CD4-positive, alpha-beta T cell (primary cell): ENCODE measurements at regions not wholly inside any gene's neighbourhood (a gene's known extent, or its start where the extent isn't known, plus 50 kb on each side); places are given as distances from the start of the nearest gene placed in this dataset.
"Not testable (repeated sequence)": the region's sequence is repeated elsewhere in the genome, so short reads cannot be mapped to it uniquely, and the experiment has no call there.

Experiments used
- ATAC-seq: fragments of 200-7000 bp; cut with Tn5 transposase; one replicate; pipeline ENCODE4 v1.10.0; 2022; ENCODE audit warnings: mild to moderate bottlenecking; ENCODE audit not compliant: poor library complexity
- CTCF ChIA-PET: fragments of 350-600 bp; sonication (Branson Sonifier 250); formaldehyde crosslinking; loops from one replicate; lab custom pipeline; 2021; ENCODE audit warnings: antibody characterized with exemption, inconsistent platforms; lab: Charles Lee
- POLR2A ChIA-PET: fragments of 350-600 bp; sonication (Branson Sonifier 250); formaldehyde crosslinking; loops from one replicate; lab custom pipeline; 2021; ENCODE audit warnings: antibody characterized with exemption, inconsistent platforms; lab: Charles Lee
- DNase-seq, 14 experiments: peaks; one replicate each; pipeline ENCODE4 v3.0.0-alpha.2; 2013 to 2020; ENCODE audit warnings: mixed read lengths in 2 of 14
- H3K27ac ChIP-seq, 2 donors: one replicate each; pipeline versions ENCODE4 v1.5.1 to v1.7.0; 2013; ENCODE audit warnings: low read length in 2 of 2, low read depth in 1 of 2, mild to moderate bottlenecking in 1 of 2
- H3K27me3 ChIP-seq, 2 experiments: 1 replicate in 1 of 2; 2 replicates in 1 of 2; pipeline versions ENCODE4 v1.6.1 to v1.7.0; 2013; ENCODE audit warnings: low read length in 2 of 2, control low read depth in 1 of 2, mild to moderate bottlenecking in 1 of 2, moderate library complexity in 1 of 2; ENCODE audit not compliant: insufficient read depth in 2 of 2, control insufficient read depth in 1 of 2
- H3K36me3 ChIP-seq: one replicate; pipeline ENCODE4 v1.6.1; 2013; ENCODE audit warnings: low read length, control low read depth; ENCODE audit not compliant: insufficient read depth
- H3K4me1 ChIP-seq: one replicate; pipeline ENCODE4 v1.6.1; 2013; ENCODE audit warnings: low read length, control low read depth; ENCODE audit not compliant: insufficient read depth
- H3K4me3 ChIP-seq: one replicate; pipeline ENCODE4 v1.5.1; 2013; ENCODE audit warnings: mild to moderate bottlenecking, low read length, moderate library complexity
- H3K9me3 ChIP-seq, 2 experiments: 1 replicate in 1 of 2; 2 replicates in 1 of 2; pipeline versions ENCODE4 v1.6.1 to v1.7.0; 2013; ENCODE audit warnings: low read length in 2 of 2, mild to moderate bottlenecking in 2 of 2, control low read depth in 1 of 2, moderate library complexity in 1 of 2; ENCODE audit not compliant: control insufficient read depth in 1 of 2, insufficient read depth in 1 of 2
- H3K27ac Mint-ChIP-seq: one replicate; pipeline ENCODE4 v1.8.0; 2020; ENCODE audit warnings: mixed read lengths
- H3K27me3 Mint-ChIP-seq: one replicate; pipeline ENCODE4 v1.8.0; 2021; ENCODE audit warnings: mixed read lengths
- H3K36me3 Mint-ChIP-seq: one replicate; pipeline ENCODE4 v1.8.0; 2021; ENCODE audit warnings: low read depth, mixed read lengths
- H3K4me1 Mint-ChIP-seq: one replicate; pipeline ENCODE4 v1.8.0; 2021; ENCODE audit warnings: low read depth, mixed read lengths
- H3K4me3 Mint-ChIP-seq: one replicate; pipeline ENCODE4 v1.8.0; 2020; ENCODE audit warnings: mild to moderate bottlenecking, mixed read lengths
- H3K9me3 Mint-ChIP-seq: one replicate; pipeline ENCODE4 v1.8.0; 2020; ENCODE audit warnings: mixed read lengths
- CTCF ChIP-seq: fragments of 200-600 bp; IDR thresholded peaks from one replicate; pipeline ENCODE4 v1.8.0; 2022; ENCODE audit warnings: antibody characterized with exemption, mild to moderate bottlenecking
- intact Hi-C, 2 experiments: fragments of 100-400 bp; cut with DNase I in 1 of 2; cut with micrococcal nuclease in 1 of 2; formaldehyde crosslinking; loops; one replicate each; pipeline versions ENCODE4 v1.15.1 to v1.9.0; 2023 to 2025; cut with DNase I, micrococcal nuclease

GRCh38 chr12:11497995-11498394 is 102.6 kb upstream of the PRB2 start:
- no peaks in the 10 kb centered on the region for H3K36me3 Mint-ChIP-seq
- CTCF ChIA-PET: no interaction called here
- H3K4me1 Mint-ChIP-seq: no peaks in the 10 kb centered on the region
- peaks cover 5 to 18% of the 10 kb centered on the region in 2 experiments for H3K27me3 ChIP-seq
- H3K9me3 Mint-ChIP-seq: peaks cover 1% of the 10 kb centered on the region
- ATAC-seq (no peak), DNase-seq (no peak)
- no peak overlapping the region for H3K4me3 ChIP-seq
- no peak overlapping the region for H3K27ac Mint-ChIP-seq
- H3K9me3 ChIP-seq: peaks cover 0 to 14% of the 10 kb centered on the region in 2 experiments
- H3K4me1 ChIP-seq: peaks cover 12% of the 10 kb centered on the region
- POLR2A ChIA-PET: no interaction called here
- intact Hi-C loops: no loop called here
- H3K4me3 Mint-ChIP-seq: no peak overlapping the region
- TF ChIP-seq CTCF: no peak
- peaks cover 50% of the 10 kb centered on the region for H3K27me3 Mint-ChIP-seq
- H3K36me3 ChIP-seq: no peaks in the 10 kb centered on the region
- H3K27ac ChIP-seq: no peak overlapping the region

- ATAC-seq, H3K36me3 Mint-ChIP-seq, H3K36me3 ChIP-seq, H3K27ac ChIP-seq, H3K4me3 Mint-ChIP-seq, H3K9me3 Mint-ChIP-seq, H3K27ac Mint-ChIP-seq, POLR2A ChIA-PET, CTCF ChIA-PET, H3K4me3 ChIP-seq, intact Hi-C loops, DNase-seq, H3K4me1 Mint-ChIP-seq: not testable (repeated sequence)
- H3K27me3 ChIP-seq: peaks cover 5 to 18% of the 10 kb centered on the region in 2 experiments
- H3K27me3 Mint-ChIP-seq: peaks cover 50% of the 10 kb centered on the region
- peaks cover 12% of the 10 kb centered on the region for H3K4me1 ChIP-seq
- peaks cover 0 to 14% of the 10 kb centered on the region in 2 experiments for H3K9me3 ChIP-seq
Observed at GRCh38 chr12:11498574-11498973, 103.2 kb upstream of the PRB2 start.

GRCh38 chr12:11499806-11500187 is 104.4 kb upstream of the PRB2 start:
- H3K36me3 Mint-ChIP-seq: no peaks in the 10 kb centered on the region
- peaks cover 0 to 14% of the 10 kb centered on the region in 2 experiments for H3K9me3 ChIP-seq
- H3K27me3 ChIP-seq: peaks cover 5 to 18% of the 10 kb centered on the region in 2 experiments
- ATAC-seq: no peak
- H3K27me3 Mint-ChIP-seq: peaks cover 50% of the 10 kb centered on the region
- H3K4me1 Mint-ChIP-seq: no peaks in the 10 kb centered on the region
- POLR2A ChIA-PET: interaction anchor here (1.2 kb wide), 1 partner anchor 46 kb away, joined by 6 read pairs; no protein-coding TSS in a partner anchor
- CTCF ChIA-PET: no interaction called here
- H3K4me1 ChIP-seq: peaks cover 12% of the 10 kb centered on the region
- TF ChIP-seq CTCF: no peak
- H3K27ac ChIP-seq: no peak overlapping the region
- DNase-seq: no peak
- peaks cover 1% of the 10 kb centered on the region for H3K9me3 Mint-ChIP-seq
- no peaks in the 10 kb centered on the region for H3K36me3 ChIP-seq
- H3K27ac Mint-ChIP-seq: no peak overlapping the region
- no peak overlapping the region for H3K4me3 ChIP-seq
- H3K4me3 Mint-ChIP-seq: no peak overlapping the region
- intact Hi-C loops: loop anchor here in 1 of 2 experiments (2.0 kb wide), 1 partner anchor 49 kb away; no protein-coding TSS in a partner anchor
